Vagina (tissue), 2 donors: ENCODE measurements at regions not wholly inside any gene's neighbourhood (a gene's known extent, or its start where the extent isn't known, plus 50 kb on each side); places are given as distances from the start of the nearest gene placed in this dataset.
"Not testable (repeated sequence)": the region's sequence is repeated elsewhere in the genome, so short reads cannot be mapped to it uniquely, and the experiment has no call there.

Source experiments
- DNase-seq, 2 donors: peaks; one replicate each; pipeline ENCODE4 v3.0.0-alpha.2; 2017; ENCODE audit errors: extremely low spot score in 2 of 2
- H3K27ac ChIP-seq: fragments of 200-600 bp; sonication (generic); one replicate; pipeline ENCODE4 v1.5.1; 2019
- H3K27me3 ChIP-seq: fragments of 200-600 bp; sonication (generic); one replicate; pipeline ENCODE4 v1.5.1; 2019
- H3K36me3 ChIP-seq, 2 donors: fragments of 200-600 bp; sonication (generic); one replicate each; pipeline ENCODE4 v1.5.1; 2017 to 2019
- H3K4me1 ChIP-seq: fragments of 200-600 bp; sonication (generic); one replicate; pipeline ENCODE4 v1.5.1; 2019
- H3K4me3 ChIP-seq, 2 donors: fragments of 200-600 bp; sonication (generic); 1 replicate in 1 of 2; 2 replicates in 1 of 2; pipeline ENCODE4 v1.5.1; 2016 to 2019
- H3K9me3 ChIP-seq: fragments of 200-600 bp; sonication (generic); one replicate; pipeline ENCODE4 v1.5.1; 2019
- CTCF ChIP-seq, 3 experiments: fragments of 450-650 bp in 2 of 3; fragments of 200-600 bp in 1 of 3; sonication (generic) in 1 of 3; IDR thresholded peaks; one replicate each; pipeline ENCODE4 v1.5.1; 2017 to 2019; ENCODE audit warnings: antibody characterized with exemption in 3 of 3, mild to moderate bottlenecking in 2 of 3, moderate library complexity in 2 of 3
- POLR2A ChIP-seq, 2 donors: fragments of 450-650 bp; IDR thresholded peaks; one replicate each; pipeline ENCODE4 v1.6.1; 2017; ENCODE audit warnings: antibody characterized with exemption in 2 of 2, mild to moderate bottlenecking in 2 of 2, moderate library complexity in 2 of 2
- POLR2AphosphoS5 ChIP-seq, 2 donors: sonication (generic); formaldehyde crosslinking; IDR thresholded peaks; one replicate each; pipeline ENCODE4 v1.9.0; 2017; ENCODE audit warnings: antibody characterized with exemption in 2 of 2, mild to moderate bottlenecking in 2 of 2, low read depth in 1 of 2; ENCODE audit not compliant: insufficient read depth in 1 of 2
- intact Hi-C: fragments of 100-400 bp; cut with DNase I; formaldehyde crosslinking; loops from one replicate; pipeline ENCODE4 v1.15.1; 2023

DNA sequence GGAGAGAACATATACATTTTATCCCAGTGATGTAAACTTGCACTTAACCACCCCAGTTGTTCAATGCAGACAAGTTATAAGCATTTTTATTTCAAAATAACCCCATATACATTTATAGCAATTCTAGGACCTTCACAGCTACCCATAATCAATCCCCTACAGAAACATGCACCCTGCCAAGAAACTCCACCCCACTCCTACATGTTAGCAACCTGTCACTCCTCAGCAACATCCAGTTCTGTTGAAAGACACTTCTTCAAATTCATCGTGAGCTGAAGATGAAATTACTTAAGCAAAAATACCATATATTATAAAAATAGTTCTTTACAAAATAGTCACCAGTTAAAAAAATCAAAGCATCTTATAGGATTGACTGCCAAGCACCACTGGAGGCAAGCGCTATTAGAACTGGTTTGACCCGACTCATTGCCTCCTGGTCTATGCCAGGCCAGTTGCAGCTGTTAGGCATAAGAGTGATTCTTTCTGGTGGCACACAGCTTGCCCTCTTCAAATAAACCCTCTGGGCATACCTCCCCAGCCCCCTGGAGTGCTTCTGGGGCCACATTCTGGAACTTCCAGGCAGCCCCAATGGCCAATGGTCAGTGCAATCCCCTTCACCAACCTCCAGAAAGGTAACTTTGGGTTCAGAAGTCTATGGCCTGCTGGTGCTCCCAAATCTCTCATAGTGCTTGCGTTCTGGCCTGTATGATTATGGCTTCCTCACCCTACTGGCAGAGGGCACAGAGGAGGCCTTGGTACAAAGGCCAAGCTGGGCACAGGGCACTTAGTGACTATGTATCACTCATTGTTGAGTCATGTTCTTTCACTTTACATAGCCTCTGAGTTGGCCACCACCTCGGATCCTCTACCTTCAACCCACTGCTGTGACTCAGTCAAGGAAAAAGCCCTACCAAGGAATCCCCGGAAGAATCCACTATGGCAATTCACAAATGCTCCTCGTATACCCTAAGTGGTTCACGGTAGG, 72.2 kb upstream of the RALGPS2 start:
- Histone ChIP-seq H3K9me3 (no peaks in the 10 kb centered on the region), H3K4me3 (no peak overlapping the region), H3K27ac (no peak overlapping the region), H3K27me3 (no peaks in the 10 kb centered on the region), H3K4me1 (no peaks in the 10 kb centered on the region), H3K36me3 (no peaks in the 10 kb centered on the region)
- intact Hi-C loops, result no loop called here
- TF ChIP-seq POLR2A (IDR thresholded peaks at IDR 0.05), result no peak
- TF ChIP-seq POLR2AphosphoS5 (IDR thresholded peaks at IDR 0.05; ENCODE audit: insufficient read depth in 1 of 2, low read depth in 1 of 2), result no peak
- TF ChIP-seq CTCF (IDR thresholded peaks at IDR 0.05), result no peak
- DNase-seq, result no peak

- H3K36me3 ChIP-seq, result no peaks in the 10 kb centered on the region
- no peak overlapping the region for H3K27ac ChIP-seq
- H3K9me3 ChIP-seq, result no peaks in the 10 kb centered on the region
- intact Hi-C loops, result no loop called here
- H3K27me3 ChIP-seq, result no peaks in the 10 kb centered on the region
- no peak for TF ChIP-seq POLR2AphosphoS5 (IDR thresholded peaks at IDR 0.05; ENCODE audit: insufficient read depth in 1 of 2, low read depth in 1 of 2)
- DNase-seq, result no peak
- H3K4me1 ChIP-seq, result no peaks in the 10 kb centered on the region
- no peak overlapping the region for H3K4me3 ChIP-seq
Observed at GRCh38 chr1:178659789-178660208, 65.2 kb upstream of the RALGPS2 start.

DNA sequence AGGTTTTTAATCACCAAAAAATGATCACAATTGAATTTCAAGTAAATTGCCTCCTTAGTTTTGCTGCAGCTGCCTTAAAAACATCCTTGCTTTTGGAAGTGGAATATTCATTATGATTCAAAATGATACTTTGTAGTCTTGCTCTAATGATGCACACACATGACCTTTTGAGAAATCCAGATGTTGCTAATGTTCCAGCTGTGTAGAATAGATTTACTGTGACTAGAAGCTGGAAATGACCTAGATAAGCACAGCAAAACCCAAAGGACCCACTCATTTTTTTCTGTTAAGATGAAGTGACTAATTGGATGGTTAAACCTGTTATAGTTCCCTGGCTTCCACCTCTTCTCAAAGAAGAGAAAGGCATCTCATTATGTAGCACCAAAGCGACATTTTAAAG, 64.6 kb upstream of the RALGPS2 start:
- Histone ChIP-seq H3K4me3 (no peak overlapping the region), H3K9me3 (no peaks in the 10 kb centered on the region), H3K27ac (no peak overlapping the region), H3K36me3 (no peaks in the 10 kb centered on the region), H3K4me1 (no peaks in the 10 kb centered on the region), H3K27me3 (no peaks in the 10 kb centered on the region)
- intact Hi-C loops, result no loop called here
- no peak for TF ChIP-seq POLR2A (IDR thresholded peaks at IDR 0.05)
- no peak for TF ChIP-seq POLR2AphosphoS5 (IDR thresholded peaks at IDR 0.05; ENCODE audit: insufficient read depth in 1 of 2, low read depth in 1 of 2)
- no peak for TF ChIP-seq CTCF (IDR thresholded peaks at IDR 0.05)
- no peak for DNase-seq

GRCh38 chr1:178664278-178664677, 60.8 kb upstream of the RALGPS2 start:
- H3K4me1 ChIP-seq, result no peaks in the 10 kb centered on the region
- H3K27ac ChIP-seq, result no peak overlapping the region
- H3K9me3 ChIP-seq, result no peaks in the 10 kb centered on the region
- H3K27me3 ChIP-seq, result no peaks in the 10 kb centered on the region
- intact Hi-C loops, result no loop called here
- H3K4me3 ChIP-seq, result no peak overlapping the region
- no peaks in the 10 kb centered on the region for H3K36me3 ChIP-seq
- no peak for DNase-seq
- TF ChIP-seq POLR2AphosphoS5 (IDR thresholded peaks at IDR 0.05; ENCODE audit: insufficient read depth in 1 of 2, low read depth in 1 of 2) (no peak), POLR2A (IDR thresholded peaks at IDR 0.05) (no peak), CTCF (IDR thresholded peaks at IDR 0.05) (no peak)

DNA sequence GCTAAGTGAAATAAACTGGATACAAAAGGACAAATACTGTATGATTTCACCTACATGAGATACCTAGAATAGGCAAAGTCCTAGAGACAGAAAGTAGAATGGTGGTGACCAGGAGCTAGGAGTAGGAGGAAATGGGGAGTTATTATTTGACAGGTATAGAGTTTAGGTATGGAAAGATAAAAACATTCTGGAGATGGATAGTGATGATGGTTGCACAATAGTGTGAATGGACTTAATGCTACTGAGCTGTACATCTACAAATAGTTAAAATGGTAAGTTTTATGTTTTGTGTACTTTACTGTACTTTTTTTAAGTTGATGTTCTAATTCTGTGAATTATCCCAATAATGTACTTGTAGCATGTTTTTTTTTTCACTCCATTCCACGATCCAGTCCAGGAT, 59.5 kb upstream of the RALGPS2 start:
- DNase-seq, result no peak
- TF ChIP-seq POLR2A (IDR thresholded peaks at IDR 0.05) (no peak), CTCF (IDR thresholded peaks at IDR 0.05) (no peak), POLR2AphosphoS5 (IDR thresholded peaks at IDR 0.05; ENCODE audit: insufficient read depth in 1 of 2, low read depth in 1 of 2) (no peak)
- H3K27ac ChIP-seq, result no peak overlapping the region
- H3K4me3 ChIP-seq, result no peak overlapping the region
- no peaks in the 10 kb centered on the region for H3K9me3 ChIP-seq
- intact Hi-C loops, result no loop called here
- H3K36me3 ChIP-seq, result no peaks in the 10 kb centered on the region
- H3K4me1 ChIP-seq, result no peaks in the 10 kb centered on the region
- H3K27me3 ChIP-seq, result no peaks in the 10 kb centered on the region

GRCh38 chr1:178666891-178667290, 58.2 kb upstream of the RALGPS2 start:
- H3K4me3 ChIP-seq, H3K27ac ChIP-seq, intact Hi-C loops, H3K4me1 ChIP-seq, DNase-seq, H3K36me3 ChIP-seq, H3K27me3 ChIP-seq, H3K9me3 ChIP-seq: not testable (repeated sequence)
